Caco-2 (cell line): ENCODE measurements at regions not wholly inside any gene's neighbourhood (a gene's known extent, or its start where the extent isn't known, plus 50 kb on each side); places are given as distances from the start of the nearest gene placed in this dataset.

Experiments
- BruUV-seq: library from RNA; stranded (reverse); fragments of 400-500 nt; replicated peaks from 2 replicates; lab custom pipeline; 2021; lab: Mats Ljungman, UMichigan
- CTCF ChIA-PET: fragments of 300-600 bp; sonication (Branson Sonifier 250); formaldehyde crosslinking; loops from one replicate; lab custom pipeline; 2022; ENCODE audit warnings: antibody characterized with exemption; lab: Charles Lee
- POLR2A ChIA-PET: fragments of 300-600 bp; sonication (Branson Sonifier 250); formaldehyde crosslinking; loops from one replicate; lab custom pipeline; 2022; ENCODE audit warnings: antibody characterized with exemption; lab: Charles Lee
- DNase-seq, 2 experiments: peaks; one replicate each; pipeline versions ENCODE4 v3.0.0 to v3.0.0-alpha.2; 2020 to 2022
- H3K27me3 ChIP-seq: replicated peaks from 2 replicates; pipeline ENCODE4 v1.6.0; 2011; ENCODE audit warnings: low read length; ENCODE audit not compliant: control insufficient read depth, insufficient read depth
- H3K36me3 ChIP-seq: 2 replicates; pipeline ENCODE4 v1.5.1; 2011; ENCODE audit warnings: low read length; ENCODE audit not compliant: control insufficient read depth, insufficient read depth
- H3K4me1 ChIP-seq: fragments of 250-450 bp; sonication (Bioruptor Pico); 2 replicates; pipeline ENCODE4 v1.5.1; 2020; ENCODE audit warnings: mild to moderate bottlenecking
- H3K4me3 ChIP-seq: 2 replicates; pipeline ENCODE4 v1.5.1; 2011; ENCODE audit warnings: low read depth, mild to moderate bottlenecking, control low read depth, low read length
- H3K9me3 ChIP-seq: fragments of 250-450 bp; sonication (Bioruptor Pico); 2 replicates; pipeline ENCODE4 v1.5.1; 2020; ENCODE audit warnings: mild to moderate bottlenecking, moderate library complexity
- H3K27ac Mint-ChIP-seq: one replicate; pipeline ENCODE4 v1.8.0; 2022; ENCODE audit warnings: mixed read lengths; ENCODE audit not compliant: unreplicated experiment
- H3K27me3 Mint-ChIP-seq: one replicate; pipeline ENCODE4 v1.8.0; 2022; ENCODE audit warnings: mixed read lengths; ENCODE audit not compliant: insufficient read depth, unreplicated experiment
- H3K36me3 Mint-ChIP-seq: one replicate; pipeline ENCODE4 v1.8.0; 2022; ENCODE audit warnings: mild to moderate bottlenecking, mixed read lengths; ENCODE audit not compliant: insufficient read depth, unreplicated experiment
- H3K4me1 Mint-ChIP-seq: one replicate; pipeline ENCODE4 v1.8.0; 2022; ENCODE audit warnings: low read depth, mixed read lengths; ENCODE audit not compliant: unreplicated experiment
- H3K4me3 Mint-ChIP-seq: one replicate; pipeline ENCODE4 v1.8.0; 2022; ENCODE audit warnings: mild to moderate bottlenecking, moderate library complexity, mixed read lengths; ENCODE audit not compliant: unreplicated experiment
- H3K9me3 Mint-ChIP-seq: one replicate; pipeline ENCODE4 v1.8.0; 2022; ENCODE audit warnings: mixed read lengths; ENCODE audit not compliant: unreplicated experiment
- intact Hi-C: fragments of 100-400 bp; cut with micrococcal nuclease; formaldehyde crosslinking; loops from one replicate; pipeline ENCODE4 v1.10.0; 2022; ENCODE audit not compliant: unreplicated experiment
- TF ChIP-seq, protein P1 (sequence below), 2 experiments: fragments of 200-600 bp in 1 of 2; IDR thresholded peaks; 1 replicate in 1 of 2; 2 replicates in 1 of 2; pipeline versions ENCODE4 v1.5.1 to v1.8.0; 2011 to 2022; ENCODE audit warnings: antibody characterized with exemption in 1 of 2, control low read depth in 1 of 2, inconsistent platforms in 1 of 2, low read depth in 1 of 2, low read length in 1 of 2, mild to moderate bottlenecking in 1 of 2, moderate library complexity in 1 of 2; ENCODE audit not compliant: insufficient read depth in 1 of 2, severe bottlenecking in 1 of 2, unreplicated experiment in 1 of 2

DNA sequence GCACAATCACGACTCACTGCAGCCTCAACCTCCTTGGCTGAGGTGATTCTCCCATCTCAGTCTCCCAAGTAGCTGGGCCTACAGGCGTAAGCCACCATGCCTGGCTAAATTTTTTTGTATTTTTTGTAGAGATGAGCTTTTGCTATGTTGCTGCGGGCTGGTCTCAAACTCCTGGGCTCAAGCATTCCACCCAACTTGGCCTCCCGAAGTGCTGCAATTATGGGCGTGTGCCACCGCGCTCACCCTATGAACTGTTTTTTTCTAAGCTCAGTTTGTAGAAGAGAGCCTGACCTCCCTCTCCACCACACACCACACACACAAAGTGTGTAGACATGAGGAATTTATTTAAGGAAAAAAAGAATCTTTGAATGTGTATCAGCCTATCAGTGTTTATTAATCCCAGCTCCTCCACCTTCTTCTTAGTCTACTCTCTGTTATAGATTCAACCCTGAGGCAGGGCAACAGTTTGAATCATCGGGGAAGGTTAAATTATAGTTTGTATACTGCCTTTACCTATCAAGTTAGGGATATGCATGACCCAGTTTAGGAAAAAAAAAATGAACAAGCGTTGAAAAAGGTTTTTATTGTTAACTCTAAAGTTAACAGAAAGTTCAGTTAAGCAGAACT is 74.1 kb downstream of the PLEKHG1 start:
- TF ChIP-seq, protein P1, sequence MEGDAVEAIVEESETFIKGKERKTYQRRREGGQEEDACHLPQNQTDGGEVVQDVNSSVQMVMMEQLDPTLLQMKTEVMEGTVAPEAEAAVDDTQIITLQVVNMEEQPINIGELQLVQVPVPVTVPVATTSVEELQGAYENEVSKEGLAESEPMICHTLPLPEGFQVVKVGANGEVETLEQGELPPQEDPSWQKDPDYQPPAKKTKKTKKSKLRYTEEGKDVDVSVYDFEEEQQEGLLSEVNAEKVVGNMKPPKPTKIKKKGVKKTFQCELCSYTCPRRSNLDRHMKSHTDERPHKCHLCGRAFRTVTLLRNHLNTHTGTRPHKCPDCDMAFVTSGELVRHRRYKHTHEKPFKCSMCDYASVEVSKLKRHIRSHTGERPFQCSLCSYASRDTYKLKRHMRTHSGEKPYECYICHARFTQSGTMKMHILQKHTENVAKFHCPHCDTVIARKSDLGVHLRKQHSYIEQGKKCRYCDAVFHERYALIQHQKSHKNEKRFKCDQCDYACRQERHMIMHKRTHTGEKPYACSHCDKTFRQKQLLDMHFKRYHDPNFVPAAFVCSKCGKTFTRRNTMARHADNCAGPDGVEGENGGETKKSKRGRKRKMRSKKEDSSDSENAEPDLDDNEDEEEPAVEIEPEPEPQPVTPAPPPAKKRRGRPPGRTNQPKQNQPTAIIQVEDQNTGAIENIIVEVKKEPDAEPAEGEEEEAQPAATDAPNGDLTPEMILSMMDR (IDR thresholded peaks at IDR 0.05; ENCODE audit: insufficient read depth in 1 of 2, low read depth in 1 of 2, low read length in 1 of 2, severe bottlenecking in 1 of 2, unreplicated experiment in 1 of 2) = no peak
- Mint-ChIP-seq H3K27ac (no peak overlapping the region), H3K36me3 (peaks cover 5% of the 10 kb centered on the region), H3K9me3 (no peaks in the 10 kb centered on the region), H3K4me1 (peaks cover 19% of the 10 kb centered on the region), H3K4me3 (no peak overlapping the region), H3K27me3 (no peaks in the 10 kb centered on the region)
- Histone ChIP-seq H3K4me1 (peaks cover 5% of the 10 kb centered on the region), H3K4me3 (no peak overlapping the region), H3K9me3 (no peaks in the 10 kb centered on the region), H3K36me3 (no peaks in the 10 kb centered on the region), H3K27me3 (no peaks in the 10 kb centered on the region)
- no TSS peak for BruUV-seq
- intact Hi-C loops = no loop called here
- CTCF ChIA-PET = interaction anchor here (0.8 to 1.6 kb wide), 2 partner anchors 12 to 153 kb away, joined by 7 to 9 read pairs; no protein-coding TSS in a partner anchor
- POLR2A ChIA-PET = no interaction called here
- DNase-seq = no peak

DNA sequence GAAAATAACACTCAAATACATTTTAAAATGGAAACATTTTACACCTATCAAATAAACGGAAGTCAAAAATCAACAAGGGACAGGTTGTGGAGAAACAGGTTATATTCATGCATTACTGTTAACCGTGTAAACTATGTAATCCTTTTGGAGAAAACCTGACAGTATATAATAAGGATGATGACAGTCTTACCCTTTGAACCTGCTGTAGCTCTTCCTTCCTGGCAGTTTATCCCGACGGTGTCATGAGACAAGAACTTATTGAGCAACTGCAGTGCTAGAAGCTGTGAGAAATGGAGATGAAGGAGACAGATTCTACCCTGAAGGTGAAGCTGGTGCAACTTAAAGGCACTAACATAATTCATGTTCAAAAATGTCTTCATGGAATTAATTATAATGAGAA is 76.7 kb downstream of the PLEKHG1 start:
- ChIA-PET CTCF (interaction anchor here (1.3 kb wide), 1 partner anchor 10 kb away, joined by 5 read pairs; no protein-coding TSS in a partner anchor), POLR2A (interaction anchor here (0.6 kb wide), 1 partner anchor 10 kb away, joined by 12 read pairs; no protein-coding TSS in a partner anchor)
- Histone ChIP-seq H3K27me3 (no peaks in the 10 kb centered on the region), H3K36me3 (no peaks in the 10 kb centered on the region), H3K4me3 (no peak overlapping the region), H3K4me1 (no peaks in the 10 kb centered on the region), H3K9me3 (no peaks in the 10 kb centered on the region)
- DNase-seq = no peak
- H3K27ac Mint-ChIP-seq = no peak overlapping the region
- BruUV-seq = no TSS peak
- TF ChIP-seq, protein P1 (IDR thresholded peaks at IDR 0.05; ENCODE audit: insufficient read depth in 1 of 2, low read depth in 1 of 2, low read length in 1 of 2, severe bottlenecking in 1 of 2, unreplicated experiment in 1 of 2) = no peak
- H3K9me3 Mint-ChIP-seq = no peaks in the 10 kb centered on the region
- H3K36me3 Mint-ChIP-seq = no peaks in the 10 kb centered on the region
- no peaks in the 10 kb centered on the region for H3K27me3 Mint-ChIP-seq
- H3K4me1 Mint-ChIP-seq = peaks cover 14% of the 10 kb centered on the region
- intact Hi-C loops = no loop called here
- H3K4me3 Mint-ChIP-seq = no peak overlapping the region

DNA sequence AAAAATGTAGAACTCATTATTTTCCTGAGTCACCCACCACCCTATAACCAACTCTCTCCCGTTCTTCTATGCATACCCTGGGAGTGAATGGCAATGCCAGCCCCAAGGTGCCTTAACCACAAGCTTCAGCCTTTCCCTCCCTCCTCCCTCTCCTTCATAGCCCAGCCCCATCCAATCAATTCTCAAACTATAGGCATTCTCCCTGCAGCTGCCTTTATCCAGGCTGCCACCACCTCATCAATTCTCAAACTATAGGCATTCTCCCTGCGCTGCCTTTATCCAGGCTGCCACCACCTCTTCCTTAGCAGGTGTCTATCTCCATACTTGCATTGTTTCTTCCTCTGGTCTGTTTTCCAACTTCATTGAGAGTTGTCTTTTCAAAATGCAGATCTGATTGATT is 77.1 kb downstream of the PLEKHG1 start:
- H3K27me3 Mint-ChIP-seq = no peaks in the 10 kb centered on the region
- TF ChIP-seq, protein P1 (IDR thresholded peaks at IDR 0.05; ENCODE audit: insufficient read depth in 1 of 2, low read depth in 1 of 2, low read length in 1 of 2, severe bottlenecking in 1 of 2, unreplicated experiment in 1 of 2) = no peak
- POLR2A ChIA-PET = no interaction called here
- peaks cover 14% of the 10 kb centered on the region for H3K4me1 Mint-ChIP-seq
- intact Hi-C loops = no loop called here
- Histone ChIP-seq H3K4me3 (no peak overlapping the region), H3K4me1 (no peaks in the 10 kb centered on the region), H3K27me3 (no peaks in the 10 kb centered on the region), H3K36me3 (no peaks in the 10 kb centered on the region), H3K9me3 (no peaks in the 10 kb centered on the region)
- BruUV-seq = no TSS peak
- H3K9me3 Mint-ChIP-seq = no peaks in the 10 kb centered on the region
- CTCF ChIA-PET = interaction anchor here (1.3 kb wide), 1 partner anchor 9 kb away, joined by 5 read pairs; no protein-coding TSS in a partner anchor
- DNase-seq = no peak
- no peak overlapping the region for H3K27ac Mint-ChIP-seq
- no peaks in the 10 kb centered on the region for H3K36me3 Mint-ChIP-seq
- H3K4me3 Mint-ChIP-seq = no peak overlapping the region
